HL-60 (cell line): ENCODE measurements at regions not wholly inside any gene's neighbourhood (a gene's known extent, or its start where the extent isn't known, plus 50 kb on each side); places are given as distances from the start of the nearest gene placed in this dataset.

Experiments
- DNase-seq, 2 experiments: peaks; one replicate each; pipeline ENCODE4 v3.0.0-alpha.2; 2010 to 2020; ENCODE audit warnings: low read depth in 1 of 2, low spot score in 1 of 2
- H3K27ac ChIP-seq: fragments of 250-450 bp; sonication (Bioruptor Pico); replicated peaks from 2 replicates; pipeline ENCODE4 v1.5.1; 2020; ENCODE audit warnings: mild to moderate bottlenecking, moderate library complexity
- H3K27me3 ChIP-seq: fragments of 250-450 bp; sonication (Bioruptor Pico); 2 replicates; pipeline ENCODE4 v1.5.1; 2021; ENCODE audit warnings: mild to moderate bottlenecking, moderate library complexity; ENCODE audit not compliant: insufficient read depth, poor library complexity, severe bottlenecking
- H3K4me3 ChIP-seq: replicated peaks from 2 replicates; pipeline ENCODE4 v1.5.1; 2011; ENCODE audit warnings: mild to moderate bottlenecking, control low read depth, low read length; ENCODE audit not compliant: insufficient read depth
- GABPA ChIP-seq: IDR thresholded peaks from 2 replicates; pipeline ENCODE4 v1.6.1; 2012; ENCODE audit warnings: low read depth
- POLR2AphosphoS5 ChIP-seq: IDR thresholded peaks from 2 replicates; pipeline ENCODE4 v1.6.1; 2012; ENCODE audit warnings: low read depth
- SPI1 ChIP-seq: IDR thresholded peaks from 2 replicates; pipeline ENCODE4 v1.6.1; 2012; ENCODE audit warnings: low read depth, mild to moderate bottlenecking, borderline replicate concordance
- TF ChIP-seq, protein P1 (sequence below): IDR thresholded peaks from one replicate; pipeline ENCODE4 v1.5.1; 2011; ENCODE audit warnings: low read length, control low read depth, inconsistent platforms; ENCODE audit not compliant: insufficient read depth
- TF ChIP-seq, protein P2 (sequence below): IDR thresholded peaks from 2 replicates; pipeline ENCODE4 v1.6.1; 2012; ENCODE audit warnings: low read depth; ENCODE audit not compliant: insufficient replicate concordance

DNA sequence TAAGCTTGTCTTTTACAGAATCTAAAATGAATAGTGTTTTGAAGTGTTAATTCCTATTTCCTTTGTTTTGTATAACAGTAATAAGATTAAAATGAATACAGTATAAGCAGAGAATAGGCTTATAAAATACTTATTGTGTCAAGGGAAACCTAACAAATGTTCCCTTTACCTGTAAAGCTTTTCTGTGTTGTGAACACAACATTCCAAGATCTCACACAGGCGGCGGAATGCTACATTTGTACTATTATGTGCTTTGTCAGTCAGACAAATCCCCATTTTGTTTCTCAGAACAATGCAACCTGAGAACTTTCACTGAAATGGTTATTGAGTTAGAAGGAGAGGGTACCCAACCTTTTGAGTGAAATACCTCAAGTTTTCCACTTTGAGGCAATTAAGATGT lies 1170.3 kb downstream of the OLFM4 start:
- H3K27me3 ChIP-seq, result no peaks in the 10 kb centered on the region
- no peak overlapping the region for H3K27ac ChIP-seq
- H3K4me3 ChIP-seq, result no peak overlapping the region
- no peak for DNase-seq
- TF ChIP-seq POLR2AphosphoS5, result no peak
- TF ChIP-seq, protein P1, sequence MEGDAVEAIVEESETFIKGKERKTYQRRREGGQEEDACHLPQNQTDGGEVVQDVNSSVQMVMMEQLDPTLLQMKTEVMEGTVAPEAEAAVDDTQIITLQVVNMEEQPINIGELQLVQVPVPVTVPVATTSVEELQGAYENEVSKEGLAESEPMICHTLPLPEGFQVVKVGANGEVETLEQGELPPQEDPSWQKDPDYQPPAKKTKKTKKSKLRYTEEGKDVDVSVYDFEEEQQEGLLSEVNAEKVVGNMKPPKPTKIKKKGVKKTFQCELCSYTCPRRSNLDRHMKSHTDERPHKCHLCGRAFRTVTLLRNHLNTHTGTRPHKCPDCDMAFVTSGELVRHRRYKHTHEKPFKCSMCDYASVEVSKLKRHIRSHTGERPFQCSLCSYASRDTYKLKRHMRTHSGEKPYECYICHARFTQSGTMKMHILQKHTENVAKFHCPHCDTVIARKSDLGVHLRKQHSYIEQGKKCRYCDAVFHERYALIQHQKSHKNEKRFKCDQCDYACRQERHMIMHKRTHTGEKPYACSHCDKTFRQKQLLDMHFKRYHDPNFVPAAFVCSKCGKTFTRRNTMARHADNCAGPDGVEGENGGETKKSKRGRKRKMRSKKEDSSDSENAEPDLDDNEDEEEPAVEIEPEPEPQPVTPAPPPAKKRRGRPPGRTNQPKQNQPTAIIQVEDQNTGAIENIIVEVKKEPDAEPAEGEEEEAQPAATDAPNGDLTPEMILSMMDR, result no peak
- no peak for TF ChIP-seq SPI1
- TF ChIP-seq, protein P2, sequence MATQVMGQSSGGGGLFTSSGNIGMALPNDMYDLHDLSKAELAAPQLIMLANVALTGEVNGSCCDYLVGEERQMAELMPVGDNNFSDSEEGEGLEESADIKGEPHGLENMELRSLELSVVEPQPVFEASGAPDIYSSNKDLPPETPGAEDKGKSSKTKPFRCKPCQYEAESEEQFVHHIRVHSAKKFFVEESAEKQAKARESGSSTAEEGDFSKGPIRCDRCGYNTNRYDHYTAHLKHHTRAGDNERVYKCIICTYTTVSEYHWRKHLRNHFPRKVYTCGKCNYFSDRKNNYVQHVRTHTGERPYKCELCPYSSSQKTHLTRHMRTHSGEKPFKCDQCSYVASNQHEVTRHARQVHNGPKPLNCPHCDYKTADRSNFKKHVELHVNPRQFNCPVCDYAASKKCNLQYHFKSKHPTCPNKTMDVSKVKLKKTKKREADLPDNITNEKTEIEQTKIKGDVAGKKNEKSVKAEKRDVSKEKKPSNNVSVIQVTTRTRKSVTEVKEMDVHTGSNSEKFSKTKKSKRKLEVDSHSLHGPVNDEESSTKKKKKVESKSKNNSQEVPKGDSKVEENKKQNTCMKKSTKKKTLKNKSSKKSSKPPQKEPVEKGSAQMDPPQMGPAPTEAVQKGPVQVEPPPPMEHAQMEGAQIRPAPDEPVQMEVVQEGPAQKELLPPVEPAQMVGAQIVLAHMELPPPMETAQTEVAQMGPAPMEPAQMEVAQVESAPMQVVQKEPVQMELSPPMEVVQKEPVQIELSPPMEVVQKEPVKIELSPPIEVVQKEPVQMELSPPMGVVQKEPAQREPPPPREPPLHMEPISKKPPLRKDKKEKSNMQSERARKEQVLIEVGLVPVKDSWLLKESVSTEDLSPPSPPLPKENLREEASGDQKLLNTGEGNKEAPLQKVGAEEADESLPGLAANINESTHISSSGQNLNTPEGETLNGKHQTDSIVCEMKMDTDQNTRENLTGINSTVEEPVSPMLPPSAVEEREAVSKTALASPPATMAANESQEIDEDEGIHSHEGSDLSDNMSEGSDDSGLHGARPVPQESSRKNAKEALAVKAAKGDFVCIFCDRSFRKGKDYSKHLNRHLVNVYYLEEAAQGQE, result no peak
- TF ChIP-seq GABPA, result no peak

DNA sequence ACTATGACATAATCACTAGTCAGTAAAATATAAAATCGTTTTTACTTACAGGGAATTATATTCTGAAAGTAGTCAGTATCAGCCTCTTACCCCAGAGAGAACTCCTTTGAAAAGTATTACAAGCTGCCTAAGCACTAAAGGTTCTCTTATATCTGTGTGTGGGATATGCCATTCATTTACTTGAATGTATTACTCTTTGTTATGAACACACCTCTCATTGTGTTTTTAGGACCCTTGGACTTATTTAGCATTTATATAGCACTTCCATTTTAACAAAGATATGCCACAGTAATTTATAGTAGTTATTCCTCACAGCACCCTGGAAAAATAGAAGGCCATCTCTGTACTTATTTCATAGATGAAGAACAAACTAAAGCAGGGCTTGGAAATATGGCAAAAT lies 1178.0 kb downstream of the OLFM4 start:
- DNase-seq, result no peak
- Histone ChIP-seq H3K27me3 (no peaks in the 10 kb centered on the region), H3K4me3 (no peak overlapping the region), H3K27ac (no peak overlapping the region)
- TF ChIP-seq, protein P1, result no peak
- no peak for TF ChIP-seq POLR2AphosphoS5
- TF ChIP-seq GABPA, result no peak
- no peak for TF ChIP-seq SPI1
- TF ChIP-seq, protein P2, result no peak

GRCh38 chr13:54210397-54211049 lies 1181.9 kb downstream of the OLFM4 start:
- Histone ChIP-seq H3K27ac (no peak overlapping the region), H3K27me3 (no peaks in the 10 kb centered on the region), H3K4me3 (no peak overlapping the region)
- no peak for DNase-seq
- TF ChIP-seq, protein P1, result no peak
- TF ChIP-seq POLR2AphosphoS5 (no peak), SPI1 (no peak), GABPA (no peak)
- TF ChIP-seq, protein P2, result no peak
